Brain microvascular endothelial cell (primary cell): ENCODE measurements at regions not wholly inside any gene's neighbourhood (a gene's known extent, or its start where the extent isn't known, plus 50 kb on each side); places are given as distances from the start of the nearest gene placed in this dataset.

ENCODE experiments used
- DNase-seq: peaks from one replicate; pipeline ENCODE4 v3.0.0-alpha.2; 2020
- H3K27ac ChIP-seq: fragments of 250-450 bp; sonication (Bioruptor Pico); 2 replicates; pipeline ENCODE4 v1.5.1; 2020; ENCODE audit warnings: mild to moderate bottlenecking, moderate library complexity
- H3K27me3 ChIP-seq: fragments of 250-450 bp; sonication (Bioruptor Pico); replicated peaks from 2 replicates; pipeline ENCODE4 v1.5.1; 2020; ENCODE audit warnings: mild to moderate bottlenecking
- H3K36me3 ChIP-seq: fragments of 250-450 bp; sonication (Bioruptor Pico); replicated peaks from 2 replicates; pipeline ENCODE4 v1.5.1; 2020; ENCODE audit warnings: mild to moderate bottlenecking
- H3K4me3 ChIP-seq: 2 replicates; pipeline ENCODE4 v1.5.1; 2011; ENCODE audit warnings: low read depth, mild to moderate bottlenecking, control low read depth, low read length, moderate library complexity
- CTCF ChIP-seq: IDR thresholded peaks from 2 replicates; pipeline ENCODE4 v1.5.1; 2011; ENCODE audit warnings: low read depth, mild to moderate bottlenecking, moderate library complexity, low read length, control low read depth, inconsistent platforms; ENCODE audit errors: missing control alignments
- in situ Hi-C: cut with HindIII; loops from 2 replicates; pipeline ENCODE4 v1.10.0; 2017; ENCODE audit warnings: low sequenced_read_pairs, low pct_ligation_motif_present

- H3K27me3 ChIP-seq = no peaks in the 10 kb centered on the region
- no peak overlapping the region for H3K4me3 ChIP-seq
- no peak for DNase-seq
- no peak overlapping the region for H3K27ac ChIP-seq
- in situ Hi-C loops = no loop called here
- H3K36me3 ChIP-seq = no peaks in the 10 kb centered on the region
- TF ChIP-seq CTCF = no peak
Observed at GRCh38 chr4:24240655-24241054, 343.7 kb downstream of the DHX15 start.

GRCh38 chr4:24237709-24238108 is 346.6 kb downstream of the DHX15 start:
- no peak for DNase-seq
- TF ChIP-seq CTCF = no peak
- in situ Hi-C loops = no loop called here

GRCh38 chr4:24236532-24236931 is 346.7 kb upstream of the PPARGC1A start:
- no peak for TF ChIP-seq CTCF
- in situ Hi-C loops = no loop called here
- no peaks in the 10 kb centered on the region for H3K36me3 ChIP-seq
- no peaks in the 10 kb centered on the region for H3K27me3 ChIP-seq
- no peak overlapping the region for H3K4me3 ChIP-seq
- no peak for DNase-seq
- no peak overlapping the region for H3K27ac ChIP-seq

More at GRCh38 chr4:24237709-24238108, 346.6 kb downstream of the DHX15 start:
- H3K4me3 ChIP-seq = no peak overlapping the region
- H3K27me3 ChIP-seq = no peaks in the 10 kb centered on the region
- H3K36me3 ChIP-seq = no peaks in the 10 kb centered on the region
- no peak overlapping the region for H3K27ac ChIP-seq

GRCh38 chr4:24236120-24236519 is 346.3 kb upstream of the PPARGC1A start:
- no peak for TF ChIP-seq CTCF
- in situ Hi-C loops = no loop called here
- Histone ChIP-seq H3K27ac (no peak overlapping the region), H3K36me3 (no peaks in the 10 kb centered on the region), H3K4me3 (no peak overlapping the region), H3K27me3 (no peaks in the 10 kb centered on the region)
- no peak for DNase-seq

GRCh38 chr4:24235618-24236017 is 345.8 kb upstream of the PPARGC1A start:
- Histone ChIP-seq H3K36me3 (no peaks in the 10 kb centered on the region), H3K27me3 (no peaks in the 10 kb centered on the region), H3K4me3 (no peak overlapping the region), H3K27ac (no peak overlapping the region)
- DNase-seq = no peak
- in situ Hi-C loops = no loop called here
- TF ChIP-seq CTCF = no peak

- H3K27me3 ChIP-seq = no peaks in the 10 kb centered on the region
- in situ Hi-C loops = no loop called here
- TF ChIP-seq CTCF = no peak
- no peaks in the 10 kb centered on the region for H3K36me3 ChIP-seq
- H3K4me3 ChIP-seq = no peak overlapping the region
- no peak overlapping the region for H3K27ac ChIP-seq
- DNase-seq = no peak
Observed at GRCh38 chr4:24234288-24234848, 344.5 kb upstream of the PPARGC1A start.
